NCI-H2227 treated with DMSO at 0.1 percent for 48 hours (cell line): ENCODE measurements at regions not wholly inside any gene's neighbourhood (a gene's known extent, or its start where the extent isn't known, plus 50 kb on each side); places are given as distances from the start of the nearest gene placed in this dataset.
A peak's percentile ranks its signal among the peaks of the same experiment; 100 is the strongest.
"Not testable (repeated sequence)": the region's sequence is repeated elsewhere in the genome, so short reads cannot be mapped to it uniquely, and the experiment has no call there.

Experiments
- DNase-seq: peaks from one replicate; lab custom pipeline; 2025; lab: John Stamatoyannopoulos, UW

DNA sequence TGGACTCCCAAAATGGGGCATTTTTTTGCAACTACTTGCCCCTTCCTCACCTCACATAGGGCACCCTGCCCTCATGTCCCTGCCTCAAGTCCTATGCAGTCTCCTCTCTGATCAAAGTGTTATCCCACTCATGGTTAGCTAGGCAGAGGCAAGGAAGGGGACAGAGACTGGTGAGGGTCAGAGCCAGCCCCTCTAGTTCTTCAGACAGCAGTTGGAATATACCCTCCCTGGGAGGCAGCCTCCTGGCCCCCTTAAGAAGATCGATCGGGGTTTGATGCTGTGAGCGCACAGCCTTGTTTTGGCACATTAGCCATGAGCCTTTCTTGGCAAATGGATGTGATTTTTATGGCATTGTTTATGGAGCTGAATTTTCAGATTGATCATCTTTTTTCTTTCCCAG, 436.9 kb downstream of the BUD13 start:
- no peak for DNase-seq

DNA sequence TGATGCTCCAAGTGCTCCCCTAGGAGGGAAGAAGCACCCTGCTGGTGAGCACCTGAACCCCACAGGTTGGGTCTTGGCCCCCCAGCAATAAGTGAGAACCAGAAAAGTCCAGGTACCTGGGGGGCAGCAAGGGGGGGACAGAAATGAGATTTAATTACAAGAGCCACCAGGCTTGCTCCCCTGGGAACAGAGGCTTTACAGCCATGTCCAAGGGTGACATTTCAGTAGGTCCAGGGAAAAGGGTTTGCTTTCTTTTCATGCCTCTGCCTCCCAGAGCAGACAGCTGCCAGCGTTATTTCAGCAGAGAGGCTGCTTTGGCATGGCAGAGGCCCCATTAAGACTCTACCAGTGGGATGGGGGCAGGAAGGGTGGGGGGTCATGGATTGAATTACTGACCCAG, 437.7 kb downstream of the BUD13 start:
- DNase-seq = no peak

DNA sequence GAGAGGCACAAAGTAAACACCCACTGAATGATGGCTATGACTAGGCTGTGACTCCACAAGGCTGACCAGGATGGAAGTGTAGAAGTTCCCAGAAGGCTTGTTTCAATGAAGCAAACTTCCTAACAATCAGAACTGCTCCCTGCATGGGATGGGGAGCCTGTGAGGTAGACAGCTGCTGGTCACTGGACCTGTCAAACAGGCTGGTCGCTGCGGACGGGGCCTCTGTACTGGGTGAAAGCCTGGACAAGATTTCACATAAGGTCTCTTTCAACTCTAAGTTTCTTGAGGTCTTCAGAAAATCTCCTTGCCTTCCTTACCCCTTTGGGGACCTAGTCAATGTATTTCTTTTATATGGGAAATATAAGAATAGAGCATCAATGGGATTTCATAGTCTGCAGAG, 438.2 kb downstream of the BUD13 start:
- no peak for DNase-seq

DNA sequence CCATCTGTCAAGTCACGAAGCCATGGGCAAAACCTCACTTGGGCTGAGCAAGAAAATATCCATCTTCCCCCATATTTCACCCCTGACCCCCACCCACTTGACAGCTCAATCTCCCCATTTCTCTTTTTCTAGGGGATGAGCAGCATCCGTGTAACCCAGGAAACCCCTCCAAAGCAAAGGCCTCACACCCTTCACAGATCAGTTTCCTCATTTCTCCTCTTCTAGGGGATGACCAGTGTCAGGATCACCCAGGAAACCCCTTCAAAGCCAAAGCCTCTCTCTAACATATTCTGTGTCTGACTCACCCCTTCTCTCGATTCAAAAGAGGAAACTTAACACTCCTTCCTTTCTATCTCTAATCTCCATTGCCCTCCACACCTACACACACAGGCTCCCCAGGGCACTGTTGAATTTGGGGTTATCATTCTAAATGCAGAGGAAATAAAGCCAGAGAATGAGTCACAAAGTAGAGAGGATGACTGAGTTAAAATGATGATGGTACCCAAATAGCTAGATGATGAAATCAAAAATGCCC, 439.7 kb downstream of the BUD13 start:
- no peak for DNase-seq

- DNase-seq = no peak
Observed at GRCh38 chr11:116332391-116332790, 440.4 kb downstream of the BUD13 start.

DNA sequence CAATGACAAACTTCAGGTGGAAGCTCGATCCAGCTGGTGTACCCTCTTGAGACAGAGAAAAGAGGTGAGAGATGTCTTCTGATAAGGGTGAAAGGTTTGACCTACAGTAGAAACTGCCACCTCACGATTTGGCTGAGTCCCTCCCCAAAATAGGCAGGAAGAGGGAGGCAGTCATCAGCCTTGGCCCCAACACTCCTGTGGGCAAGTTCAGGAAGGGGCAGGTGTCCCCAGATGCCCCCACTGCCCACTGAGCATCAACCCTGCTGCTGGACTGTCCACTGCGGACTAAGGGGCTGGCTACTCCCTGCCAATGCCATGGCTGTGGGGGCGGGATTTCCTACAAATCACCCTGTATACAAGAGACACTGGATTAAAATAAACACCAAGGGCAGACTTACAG, 441.4 kb downstream of the BUD13 start:
- DNase-seq = no peak

- no peak for DNase-seq
Observed at GRCh38 chr11:116330439-116331185, 442.2 kb downstream of the BUD13 start.

- DNase-seq = no peak
Observed at GRCh38 chr11:116329354-116330090, 443.3 kb downstream of the BUD13 start.

- no peak for DNase-seq
Observed at GRCh38 chr11:116328851-116329250, 443.9 kb downstream of the BUD13 start.

GRCh38 chr11:116328391-116328790, 444.4 kb downstream of the BUD13 start:
- no peak for DNase-seq

- no peak for DNase-seq
Observed at GRCh38 chr11:116326146-116326545, 446.6 kb downstream of the BUD13 start.

GRCh38 chr11:116325247-116325646, 447.5 kb downstream of the BUD13 start:
- no peak for DNase-seq

DNA sequence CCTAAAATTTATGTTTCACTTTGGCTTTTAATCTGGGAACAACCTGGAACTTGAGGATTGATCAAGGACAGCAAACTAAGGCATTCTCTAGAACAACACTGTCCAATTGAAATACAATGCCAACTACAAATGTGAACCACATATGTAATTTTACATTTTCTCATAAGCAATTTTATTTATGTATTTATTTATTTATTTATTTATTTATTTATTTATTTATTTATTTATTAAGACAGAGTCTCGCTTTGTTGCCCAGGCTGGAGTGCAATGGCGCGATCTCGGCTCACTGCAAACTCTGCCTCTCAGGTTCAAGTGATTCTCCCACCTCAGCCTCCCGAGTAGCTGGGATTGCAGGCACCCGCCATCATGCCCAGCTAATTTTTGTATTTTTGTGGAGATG, 448.7 kb downstream of the BUD13 start:
- not testable (repeated sequence) for DNase-seq

- no peak for DNase-seq
Observed at GRCh38 chr11:116317212-116317611, 455.6 kb downstream of the BUD13 start.

GRCh38 chr11:116314006-116314405, 458.8 kb downstream of the BUD13 start:
- no peak for DNase-seq

DNA sequence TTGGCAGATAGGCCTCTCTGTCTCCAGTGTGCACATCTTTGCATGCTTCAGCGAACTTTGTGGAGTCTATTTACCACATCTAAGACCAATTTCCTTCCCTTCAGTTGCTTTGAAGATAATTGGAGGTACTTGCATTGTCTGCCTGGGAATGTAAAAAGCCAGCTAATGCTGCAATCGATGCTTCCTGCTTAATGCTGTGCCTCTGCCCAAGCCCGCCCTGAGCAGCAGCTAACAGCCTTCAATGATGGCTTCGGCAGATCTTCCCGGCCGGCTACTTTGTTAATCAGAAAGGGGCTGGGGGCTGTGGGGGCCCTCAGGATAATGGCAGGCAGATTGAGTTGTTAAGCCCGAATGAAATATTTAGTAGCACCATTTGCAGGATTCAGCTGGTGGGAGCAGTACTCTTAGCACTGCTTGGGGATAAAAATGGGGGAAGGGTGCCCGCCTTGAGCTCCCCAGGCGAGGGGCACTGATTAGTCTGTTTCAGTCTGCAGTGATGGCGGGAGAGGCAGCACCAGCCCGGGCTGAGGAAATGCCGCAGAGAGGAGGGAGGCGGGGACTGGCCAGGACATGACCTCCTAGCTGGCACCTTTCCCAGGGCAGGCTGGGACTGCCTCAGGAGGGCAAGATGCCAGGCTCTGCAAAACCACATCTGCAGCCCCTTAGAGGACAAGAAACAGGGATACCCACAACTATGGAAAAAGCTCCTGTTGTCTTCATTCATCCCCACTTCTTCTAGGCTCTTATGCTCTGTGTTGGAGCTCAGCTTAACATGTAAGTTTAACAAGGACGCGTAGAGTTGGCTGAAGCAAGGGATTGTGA, 460.0 kb downstream of the BUD13 start:
- peak; percentile 79 for DNase-seq

GRCh38 chr11:116311206-116311605, 461.6 kb downstream of the BUD13 start:
- peak; percentile 53 for DNase-seq

DNA sequence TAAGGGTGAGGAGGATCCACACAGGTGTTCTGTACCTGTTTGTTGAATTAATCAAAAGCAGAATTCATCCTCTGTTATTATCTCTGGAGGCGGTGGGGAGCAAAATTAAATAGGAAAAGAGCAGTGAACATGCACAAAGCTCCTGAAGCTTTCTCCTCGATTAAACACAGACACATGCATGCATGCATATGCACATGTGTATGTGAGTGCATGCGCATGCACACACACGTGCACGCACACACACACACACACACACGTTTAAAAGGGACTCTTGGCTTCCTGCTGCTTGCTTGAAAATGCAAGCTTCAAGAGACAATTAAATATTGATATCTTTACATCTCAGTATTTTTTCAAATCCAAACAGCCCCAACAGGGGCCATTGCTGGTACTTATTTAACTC, 462.1 kb downstream of the BUD13 start:
- DNase-seq = peak; percentile 3

DNA sequence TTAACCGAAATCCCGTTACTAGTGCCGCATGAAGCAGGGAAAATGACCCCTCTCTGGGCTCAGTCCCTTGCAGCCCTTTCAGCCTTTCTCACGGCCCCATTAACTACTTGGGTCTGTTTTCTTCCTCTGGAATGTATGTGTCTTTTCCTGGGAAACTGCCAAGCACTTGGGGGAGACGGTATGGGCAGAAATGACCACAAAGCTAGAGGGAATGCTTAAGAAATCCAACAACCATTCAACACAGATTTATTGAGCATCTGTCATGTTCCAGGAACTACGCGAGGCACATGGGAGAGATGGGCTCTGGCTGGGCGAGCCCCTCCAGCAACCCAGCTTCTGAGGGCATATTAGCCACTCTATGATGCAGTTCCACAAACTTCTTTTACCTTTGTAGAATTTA, 462.6 kb downstream of the BUD13 start:
- no peak for DNase-seq

GRCh38 chr11:116309446-116309845, 463.3 kb downstream of the BUD13 start:
- no peak for DNase-seq

DNA sequence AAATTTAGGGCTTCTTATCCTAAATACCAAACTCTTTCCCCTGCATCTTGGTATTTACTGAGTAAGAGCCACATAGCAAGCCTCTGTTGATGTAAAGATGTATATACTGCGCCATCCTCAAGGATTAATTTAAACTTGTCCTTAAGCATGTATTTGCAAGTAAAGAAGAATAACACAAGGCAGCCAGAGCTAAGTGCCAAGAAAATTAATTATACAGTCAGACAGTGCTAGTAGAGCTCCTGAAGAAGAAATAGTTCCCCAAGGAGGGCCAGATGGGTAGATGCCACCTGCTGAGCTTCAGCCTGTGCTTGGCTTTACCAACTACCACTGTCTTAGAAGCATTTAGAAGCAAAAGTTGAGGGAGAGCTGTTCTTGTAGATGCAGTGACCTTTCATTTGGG, 470.0 kb downstream of the BUD13 start:
- no peak for DNase-seq

DNA sequence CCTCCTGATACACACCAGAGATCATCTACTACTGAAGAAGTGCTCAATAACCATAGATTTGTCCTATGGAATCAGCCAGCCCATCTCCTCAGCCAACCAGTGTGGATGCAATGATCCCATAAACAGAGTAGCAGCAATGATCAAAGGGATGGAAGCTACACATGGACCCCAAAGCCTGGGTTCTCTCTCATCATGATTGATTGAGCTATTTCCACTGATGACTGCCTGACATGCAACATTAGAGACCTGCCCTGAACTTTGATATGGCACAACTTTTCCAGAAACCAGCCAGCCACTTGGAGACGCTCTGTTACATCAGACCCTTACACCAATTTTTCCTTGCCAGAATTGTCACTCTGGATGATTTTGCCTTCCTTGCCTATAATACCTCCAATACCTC, 471.6 kb downstream of the BUD13 start:
- no peak for DNase-seq

GRCh38 chr11:116300232-116300631, 472.6 kb downstream of the BUD13 start:
- no peak for DNase-seq
